ENCODE measurements at regions not wholly inside any gene's neighbourhood (a gene's known extent, or its start where the extent isn't known, plus 50 kb on each side); places are given as distances from the start of the nearest gene placed in this dataset.

DNA sequence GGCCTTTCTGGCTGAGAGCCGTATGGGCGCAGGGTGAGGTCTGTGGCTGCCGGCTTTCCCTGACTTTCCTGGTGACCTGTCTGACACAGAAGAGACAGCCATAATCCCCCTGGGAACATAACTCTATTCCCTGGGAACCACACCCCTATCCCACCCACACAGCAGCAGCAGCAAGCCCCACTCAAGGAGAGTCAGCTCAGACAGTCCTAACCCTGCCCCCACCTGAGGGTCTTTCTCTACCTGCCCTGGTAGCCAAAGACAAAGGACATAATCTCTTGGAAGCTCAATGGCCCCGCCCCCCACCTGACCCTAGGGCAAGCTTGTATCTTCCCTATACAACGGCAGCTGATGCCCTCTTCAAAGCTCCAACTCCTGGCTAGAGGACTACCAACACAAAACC is 74.6 kb downstream of the PABPC4L start:
- Histone ChIP-seq H3K27me3 (ENCODE audit: control insufficient read depth, insufficient read depth, low read length) (no peaks in the 10 kb centered on the region), H3K27ac (ENCODE audit: insufficient read depth, low read length) (no peak overlapping the region), H2AK5ac (ENCODE audit: low read depth, low read length) (no peak overlapping the region), H3K56ac (ENCODE audit: extremely low read depth, insufficient read depth, low read length) (no peak overlapping the region), H2BK15ac (ENCODE audit: low read depth, low read length) (no peak overlapping the region), H2BK5ac (ENCODE audit: low read depth, low read length, poor library complexity, severe bottlenecking) (no peak overlapping the region), H3K23ac (ENCODE audit: low read depth, low read length) (no peak overlapping the region), H3K9me3 (ENCODE audit: control insufficient read depth, insufficient read depth, low read length) (0 out of 2 replicates have a peak, but pooled peaks cover 2% of the 10 kb centered on the region), H3K9me1 (ENCODE audit: insufficient read depth, low read length) (no peaks in the 10 kb centered on the region), H3K36me3 (ENCODE audit: control insufficient read depth, insufficient read depth, low read length) (no peaks in the 10 kb centered on the region), H3K18ac (ENCODE audit: low read depth, low read length) (no peak overlapping the region), H4K5ac (ENCODE audit: low read depth, low read length) (no peak overlapping the region), H2AFZ (replicated peaks; ENCODE audit: low read length, poor library complexity) (no peak overlapping the region), H3K14ac (replicated peaks; ENCODE audit: low read depth, low read length) (no peak overlapping the region), H3K4me3 (ENCODE audit: insufficient read depth, low read depth, low read length) (no peak overlapping the region), H4K91ac (ENCODE audit: insufficient read depth, low read depth, low read length) (no peak overlapping the region), H3K9ac (ENCODE audit: low read depth, low read length) (no peak overlapping the region), H3K4me2 (ENCODE audit: low read depth, low read length) (no peak overlapping the region), H2BK20ac (ENCODE audit: low read depth, low read length) (no peak overlapping the region), H2BK120ac (ENCODE audit: low read depth, low read length) (no peak overlapping the region), H3K4ac (ENCODE audit: low read depth, low read length) (no peak overlapping the region), H2AK9ac (replicated peaks; ENCODE audit: low read depth, low read length, poor library complexity) (no peak overlapping the region), H4K20me1 (ENCODE audit: insufficient read depth, low read length) (no peaks in the 10 kb centered on the region), H4K8ac (ENCODE audit: low read depth in 2 of 2, low read length in 2 of 2) (no peak overlapping the region), H3K4me1 (ENCODE audit: control insufficient read depth, insufficient read depth, low read length) (no peaks in the 10 kb centered on the region), H3K79me1 (ENCODE audit: low read depth in 1 of 2, low read length in 2 of 2) (no peaks in the 10 kb centered on the region)
- POLR2A ChIA-PET (ENCODE audit: unreplicated experiment): no interaction called here
- intact Hi-C loops (cut with micrococcal nuclease) (no loop called here), dilution Hi-C loops (cut with HindIII; ENCODE audit: low sequenced_read_pairs, unreplicated experiment) (no loop called here), in situ Hi-C loops (cut with MboI; ENCODE audit: low sequenced_read_pairs) (no loop called here)
- TF ChIP-seq FOS (IDR thresholded peaks at IDR 0.05; ENCODE audit: low read depth, low read length) (no peak), MAFK (IDR thresholded peaks at IDR 0.05; ENCODE audit: low read depth, low read length) (no peak), MAZ (IDR thresholded peaks at IDR 0.05; ENCODE audit: borderline replicate concordance, low read depth, low read length) (no peak), BHLHE40 (IDR thresholded peaks at IDR 0.05; ENCODE audit: low read depth, low read length) (no peak), NFE2L2 (IDR thresholded peaks at IDR 0.05; ENCODE audit: low read depth, low read length) (no peak), RAD21 (IDR thresholded peaks at IDR 0.05; ENCODE audit: low read length) (no peak), CEBPB (IDR thresholded peaks at IDR 0.05; ENCODE audit: low read depth, low read length) (no peak), CHD1 (IDR thresholded peaks at IDR 0.05; ENCODE audit: low read depth, low read length) (no peak), POLR2A (IDR thresholded peaks at IDR 0.05; ENCODE audit: low read depth, low read length) (no peak), RFX5 (IDR thresholded peaks at IDR 0.05; ENCODE audit: low read depth, low read length) (no peak), MXI1 (IDR thresholded peaks at IDR 0.05; ENCODE audit: borderline replicate concordance, low read depth, low read length) (no peak), SMC3 (IDR thresholded peaks at IDR 0.05; ENCODE audit: low read depth, low read length) (no peak), RCOR1 (IDR thresholded peaks at IDR 0.05; ENCODE audit: insufficient replicate concordance, low read length) (no peak)
- TF ChIP-seq, protein P1, sequence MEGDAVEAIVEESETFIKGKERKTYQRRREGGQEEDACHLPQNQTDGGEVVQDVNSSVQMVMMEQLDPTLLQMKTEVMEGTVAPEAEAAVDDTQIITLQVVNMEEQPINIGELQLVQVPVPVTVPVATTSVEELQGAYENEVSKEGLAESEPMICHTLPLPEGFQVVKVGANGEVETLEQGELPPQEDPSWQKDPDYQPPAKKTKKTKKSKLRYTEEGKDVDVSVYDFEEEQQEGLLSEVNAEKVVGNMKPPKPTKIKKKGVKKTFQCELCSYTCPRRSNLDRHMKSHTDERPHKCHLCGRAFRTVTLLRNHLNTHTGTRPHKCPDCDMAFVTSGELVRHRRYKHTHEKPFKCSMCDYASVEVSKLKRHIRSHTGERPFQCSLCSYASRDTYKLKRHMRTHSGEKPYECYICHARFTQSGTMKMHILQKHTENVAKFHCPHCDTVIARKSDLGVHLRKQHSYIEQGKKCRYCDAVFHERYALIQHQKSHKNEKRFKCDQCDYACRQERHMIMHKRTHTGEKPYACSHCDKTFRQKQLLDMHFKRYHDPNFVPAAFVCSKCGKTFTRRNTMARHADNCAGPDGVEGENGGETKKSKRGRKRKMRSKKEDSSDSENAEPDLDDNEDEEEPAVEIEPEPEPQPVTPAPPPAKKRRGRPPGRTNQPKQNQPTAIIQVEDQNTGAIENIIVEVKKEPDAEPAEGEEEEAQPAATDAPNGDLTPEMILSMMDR (conservative IDR thresholded peaks at IDR 0.05; ENCODE audit: low read depth, low read length): no peak
- TF ChIP-seq, protein P2, sequence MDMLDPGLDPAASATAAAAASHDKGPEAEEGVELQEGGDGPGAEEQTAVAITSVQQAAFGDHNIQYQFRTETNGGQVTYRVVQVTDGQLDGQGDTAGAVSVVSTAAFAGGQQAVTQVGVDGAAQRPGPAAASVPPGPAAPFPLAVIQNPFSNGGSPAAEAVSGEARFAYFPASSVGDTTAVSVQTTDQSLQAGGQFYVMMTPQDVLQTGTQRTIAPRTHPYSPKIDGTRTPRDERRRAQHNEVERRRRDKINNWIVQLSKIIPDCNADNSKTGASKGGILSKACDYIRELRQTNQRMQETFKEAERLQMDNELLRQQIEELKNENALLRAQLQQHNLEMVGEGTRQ (IDR thresholded peaks at IDR 0.05; ENCODE audit: low read depth, low read length): no peak
- TF ChIP-seq, protein P3, sequence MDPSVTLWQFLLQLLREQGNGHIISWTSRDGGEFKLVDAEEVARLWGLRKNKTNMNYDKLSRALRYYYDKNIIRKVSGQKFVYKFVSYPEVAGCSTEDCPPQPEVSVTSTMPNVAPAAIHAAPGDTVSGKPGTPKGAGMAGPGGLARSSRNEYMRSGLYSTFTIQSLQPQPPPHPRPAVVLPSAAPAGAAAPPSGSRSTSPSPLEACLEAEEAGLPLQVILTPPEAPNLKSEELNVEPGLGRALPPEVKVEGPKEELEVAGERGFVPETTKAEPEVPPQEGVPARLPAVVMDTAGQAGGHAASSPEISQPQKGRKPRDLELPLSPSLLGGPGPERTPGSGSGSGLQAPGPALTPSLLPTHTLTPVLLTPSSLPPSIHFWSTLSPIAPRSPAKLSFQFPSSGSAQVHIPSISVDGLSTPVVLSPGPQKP (IDR thresholded peaks at IDR 0.05; ENCODE audit: borderline replicate concordance, low read depth, low read length): no peak
- no TSS peak for BruUV-seq (replicated peaks)
- whole genome bisulfite sequencing, 2 experiments (ENCODE audit: extremely low coverage in 2 of 2, insufficient read length in 1 of 2): no CpG with 5 or more reads among the region's 5 CpGs
- no peak for DNase-seq
- no peak for ATAC-seq (ENCODE audit: low read depth)
- CTCF ChIA-PET: no interaction called here

All from IMR-90 (cell line).